ENCODE measurements at regions not wholly inside any gene's neighbourhood (a gene's known extent, or its start where the extent isn't known, plus 50 kb on each side); places are given as distances from the start of the nearest gene placed in this dataset.

DNA sequence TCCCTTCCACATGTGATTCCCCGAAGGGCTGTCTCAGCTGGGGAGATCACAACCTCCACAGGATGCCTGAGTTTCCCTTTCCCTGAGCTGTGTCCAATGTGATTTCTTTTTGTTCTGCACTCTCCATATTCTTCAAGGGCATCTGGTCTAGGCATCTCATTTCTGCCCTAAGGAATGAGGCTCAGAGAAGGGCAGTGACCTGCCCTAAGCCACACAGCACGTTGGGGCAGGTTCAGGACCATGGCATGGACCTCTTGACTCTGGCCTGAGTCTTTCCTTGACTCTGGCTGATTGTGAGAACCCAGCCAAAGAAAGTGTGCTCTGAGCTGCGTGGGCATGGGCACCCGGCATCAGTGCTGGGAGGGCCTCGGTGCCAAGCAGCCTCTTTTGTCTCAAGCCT lies 590.3 kb downstream of the PTPRU start:
- H3K4me1 ChIP-seq (ENCODE audit: control insufficient read depth, insufficient read depth, low read length, unreplicated experiment) = no peaks in the 10 kb centered on the region
- no peaks in the 10 kb centered on the region for H3K36me3 ChIP-seq (ENCODE audit: insufficient read depth, low read length)
- H3K27ac ChIP-seq (ENCODE audit: low read depth, low read length) = no peak overlapping the region
- H2AFZ ChIP-seq (ENCODE audit: low read length, unreplicated experiment) = no peak overlapping the region
- H3K4me3 ChIP-seq (ENCODE audit: low read depth, low read length) = no peak overlapping the region
- no peaks in the 10 kb centered on the region for H3K79me2 ChIP-seq (ENCODE audit: control insufficient read depth, insufficient read depth, low read length, unreplicated experiment)
- no peaks in the 10 kb centered on the region for H3K27me3 ChIP-seq (ENCODE audit: insufficient read depth, low read length)

DNA sequence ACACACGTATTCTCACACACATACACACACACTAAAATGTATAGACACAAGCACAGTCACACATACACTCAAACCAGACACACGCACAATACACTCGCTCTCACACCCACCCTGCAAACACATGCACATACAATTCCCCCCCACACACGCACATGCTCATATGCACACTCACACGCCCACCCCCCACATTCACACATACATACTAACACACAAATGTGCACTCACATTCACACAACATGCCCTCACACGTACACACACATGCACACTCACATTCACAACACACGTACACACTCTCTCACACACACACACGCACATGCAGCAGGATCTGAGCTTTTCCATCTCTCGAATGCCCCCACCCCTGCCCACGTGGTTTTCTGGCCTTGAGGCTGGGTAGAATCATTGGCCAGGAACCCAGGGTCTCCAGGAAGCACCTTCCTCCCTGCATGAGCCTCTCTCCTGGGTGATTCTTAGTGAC lies 589.7 kb downstream of the PTPRU start:
- no peaks in the 10 kb centered on the region for H3K4me1 ChIP-seq (ENCODE audit: control insufficient read depth, insufficient read depth, low read length, unreplicated experiment)
- no peak overlapping the region for H3K4me3 ChIP-seq (ENCODE audit: low read depth, low read length)
- no peak overlapping the region for H3K27ac ChIP-seq (ENCODE audit: low read depth, low read length)
- no peaks in the 10 kb centered on the region for H3K79me2 ChIP-seq (ENCODE audit: control insufficient read depth, insufficient read depth, low read length, unreplicated experiment)
- no peaks in the 10 kb centered on the region for H3K27me3 ChIP-seq (ENCODE audit: insufficient read depth, low read length)
- H2AFZ ChIP-seq (ENCODE audit: low read length, unreplicated experiment) = no peak overlapping the region
- no peaks in the 10 kb centered on the region for H3K36me3 ChIP-seq (ENCODE audit: insufficient read depth, low read length)

- Histone ChIP-seq H3K36me3 (ENCODE audit: insufficient read depth, low read length) (no peaks in the 10 kb centered on the region), H3K79me2 (ENCODE audit: control insufficient read depth, insufficient read depth, low read length, unreplicated experiment) (no peaks in the 10 kb centered on the region), H3K27me3 (ENCODE audit: insufficient read depth, low read length) (0 out of 2 replicates have a peak, but pooled peaks cover under 1% of the 10 kb centered on the region), H3K27ac (ENCODE audit: low read depth, low read length) (no peak overlapping the region), H3K4me1 (ENCODE audit: control insufficient read depth, insufficient read depth, low read length, unreplicated experiment) (no peaks in the 10 kb centered on the region), H3K4me3 (ENCODE audit: low read depth, low read length) (no peak overlapping the region), H2AFZ (ENCODE audit: low read length, unreplicated experiment) (no peak overlapping the region)
These were observed 589.1 kb downstream of the PTPRU start for GRCh38 chr1:29825274-29825940.

DNA sequence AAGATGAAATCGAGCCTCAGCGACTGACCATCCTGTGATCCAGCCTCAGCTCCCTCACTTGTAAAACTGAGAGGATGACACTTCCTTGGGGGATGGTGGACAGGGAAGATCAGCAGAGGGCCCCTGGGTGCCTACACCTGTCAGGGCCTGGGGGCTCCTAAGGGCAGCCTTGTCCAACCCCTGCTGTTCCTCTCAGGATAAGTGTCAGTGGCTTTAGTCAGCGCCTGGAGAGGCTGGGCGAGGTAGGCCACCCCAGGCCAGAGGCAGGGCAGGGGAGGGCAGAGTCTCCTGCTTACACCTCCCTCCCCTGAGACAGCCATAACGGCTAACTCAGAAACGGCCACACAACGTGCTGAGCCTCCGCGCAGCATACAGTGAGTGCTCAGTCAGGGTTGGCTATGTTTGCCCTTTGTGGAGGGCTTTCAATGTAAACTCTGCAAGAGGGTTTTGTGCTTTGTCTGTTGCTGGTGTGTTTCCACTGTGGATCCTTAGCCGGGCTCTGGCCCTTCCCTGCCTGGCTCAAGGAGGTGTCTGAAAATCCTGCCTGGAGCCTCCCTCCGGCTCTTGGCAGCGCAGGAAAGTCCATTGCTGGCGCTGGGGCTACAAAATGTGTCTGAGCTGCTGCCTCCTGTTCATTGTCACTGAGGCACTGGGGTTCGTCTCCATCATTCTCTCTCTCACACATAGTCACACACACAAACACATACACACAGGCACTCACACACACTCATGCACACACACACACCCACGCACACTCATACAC lies 588.4 kb downstream of the PTPRU start:
- Histone ChIP-seq H3K27me3 (ENCODE audit: insufficient read depth, low read length) (0 out of 2 replicates have a peak, but pooled peaks cover 3% of the 10 kb centered on the region), H3K36me3 (ENCODE audit: insufficient read depth, low read length) (no peaks in the 10 kb centered on the region), H3K4me3 (ENCODE audit: low read depth, low read length) (no peak overlapping the region), H3K4me1 (ENCODE audit: control insufficient read depth, insufficient read depth, low read length, unreplicated experiment) (no peaks in the 10 kb centered on the region), H3K27ac (ENCODE audit: low read depth, low read length) (no peak overlapping the region), H2AFZ (ENCODE audit: low read length, unreplicated experiment) (no peak overlapping the region), H3K79me2 (ENCODE audit: control insufficient read depth, insufficient read depth, low read length, unreplicated experiment) (no peaks in the 10 kb centered on the region)

GRCh38 chr1:29824025-29824424 lies 587.7 kb downstream of the PTPRU start:
- no peak overlapping the region for H3K4me3 ChIP-seq (ENCODE audit: low read depth, low read length)
- H3K79me2 ChIP-seq (ENCODE audit: control insufficient read depth, insufficient read depth, low read length, unreplicated experiment) = no peaks in the 10 kb centered on the region
- no peaks in the 10 kb centered on the region for H3K4me1 ChIP-seq (ENCODE audit: control insufficient read depth, insufficient read depth, low read length, unreplicated experiment)
- 0 out of 2 replicates have a peak, but pooled peaks cover 3% of the 10 kb centered on the region for H3K27me3 ChIP-seq (ENCODE audit: insufficient read depth, low read length)
- H2AFZ ChIP-seq (ENCODE audit: low read length, unreplicated experiment) = no peak overlapping the region
- no peaks in the 10 kb centered on the region for H3K36me3 ChIP-seq (ENCODE audit: insufficient read depth, low read length)
- H3K27ac ChIP-seq (ENCODE audit: low read depth, low read length) = no peak overlapping the region

DNA sequence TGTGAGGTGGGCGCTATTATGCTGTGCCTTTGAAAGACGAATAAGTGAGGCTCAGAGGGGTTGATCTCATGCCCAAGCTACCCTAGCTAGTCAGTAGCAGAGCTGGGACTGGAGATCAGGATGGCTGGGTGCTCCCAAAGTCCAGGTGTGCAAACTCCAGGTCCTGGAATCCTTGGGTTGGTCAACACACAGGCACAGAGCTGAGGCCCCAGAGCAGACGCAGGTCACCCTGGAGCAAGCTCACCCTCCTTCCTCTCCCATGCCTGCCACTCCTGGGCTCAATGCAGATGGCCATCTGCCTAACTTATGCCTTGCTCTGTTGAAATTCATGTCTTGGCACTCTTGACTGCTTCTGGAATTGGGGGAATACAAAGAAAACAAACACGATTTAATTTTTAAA lies 587.2 kb downstream of the PTPRU start:
- H3K27me3 ChIP-seq (ENCODE audit: insufficient read depth, low read length) = 0 out of 2 replicates have a peak, but pooled peaks cover 3% of the 10 kb centered on the region
- H3K36me3 ChIP-seq (ENCODE audit: insufficient read depth, low read length) = no peaks in the 10 kb centered on the region
- H2AFZ ChIP-seq (ENCODE audit: low read length, unreplicated experiment) = no peak overlapping the region
- no peaks in the 10 kb centered on the region for H3K4me1 ChIP-seq (ENCODE audit: control insufficient read depth, insufficient read depth, low read length, unreplicated experiment)
- no peaks in the 10 kb centered on the region for H3K79me2 ChIP-seq (ENCODE audit: control insufficient read depth, insufficient read depth, low read length, unreplicated experiment)
- H3K4me3 ChIP-seq (ENCODE audit: low read depth, low read length) = no peak overlapping the region
- no peak overlapping the region for H3K27ac ChIP-seq (ENCODE audit: low read depth, low read length)

- no peaks in the 10 kb centered on the region for H3K79me2 ChIP-seq (ENCODE audit: control insufficient read depth, insufficient read depth, low read length, unreplicated experiment)
- H2AFZ ChIP-seq (ENCODE audit: low read length, unreplicated experiment) = no peak overlapping the region
- H3K4me1 ChIP-seq (ENCODE audit: control insufficient read depth, insufficient read depth, low read length, unreplicated experiment) = no peaks in the 10 kb centered on the region
- no peak overlapping the region for H3K4me3 ChIP-seq (ENCODE audit: low read depth, low read length)
- no peaks in the 10 kb centered on the region for H3K36me3 ChIP-seq (ENCODE audit: insufficient read depth, low read length)
- H3K27me3 ChIP-seq (ENCODE audit: insufficient read depth, low read length) = 0 out of 2 replicates have a peak, but pooled peaks cover 3% of the 10 kb centered on the region
- H3K27ac ChIP-seq (ENCODE audit: low read depth, low read length) = no peak overlapping the region
These were observed 585.3 kb downstream of the PTPRU start for GRCh38 chr1:29821605-29822004.

- Histone ChIP-seq H3K4me3 (ENCODE audit: low read depth, low read length) (no peak overlapping the region), H3K36me3 (ENCODE audit: insufficient read depth, low read length) (no peaks in the 10 kb centered on the region), H3K27me3 (ENCODE audit: insufficient read depth, low read length) (0 out of 2 replicates have a peak, but pooled peaks cover 3% of the 10 kb centered on the region), H3K27ac (ENCODE audit: low read depth, low read length) (no peak overlapping the region), H3K79me2 (ENCODE audit: control insufficient read depth, insufficient read depth, low read length, unreplicated experiment) (no peaks in the 10 kb centered on the region), H2AFZ (ENCODE audit: low read length, unreplicated experiment) (no peak overlapping the region), H3K4me1 (ENCODE audit: control insufficient read depth, insufficient read depth, low read length, unreplicated experiment) (no peaks in the 10 kb centered on the region)
These were observed 584.1 kb downstream of the PTPRU start for GRCh38 chr1:29820401-29820800.

DNA sequence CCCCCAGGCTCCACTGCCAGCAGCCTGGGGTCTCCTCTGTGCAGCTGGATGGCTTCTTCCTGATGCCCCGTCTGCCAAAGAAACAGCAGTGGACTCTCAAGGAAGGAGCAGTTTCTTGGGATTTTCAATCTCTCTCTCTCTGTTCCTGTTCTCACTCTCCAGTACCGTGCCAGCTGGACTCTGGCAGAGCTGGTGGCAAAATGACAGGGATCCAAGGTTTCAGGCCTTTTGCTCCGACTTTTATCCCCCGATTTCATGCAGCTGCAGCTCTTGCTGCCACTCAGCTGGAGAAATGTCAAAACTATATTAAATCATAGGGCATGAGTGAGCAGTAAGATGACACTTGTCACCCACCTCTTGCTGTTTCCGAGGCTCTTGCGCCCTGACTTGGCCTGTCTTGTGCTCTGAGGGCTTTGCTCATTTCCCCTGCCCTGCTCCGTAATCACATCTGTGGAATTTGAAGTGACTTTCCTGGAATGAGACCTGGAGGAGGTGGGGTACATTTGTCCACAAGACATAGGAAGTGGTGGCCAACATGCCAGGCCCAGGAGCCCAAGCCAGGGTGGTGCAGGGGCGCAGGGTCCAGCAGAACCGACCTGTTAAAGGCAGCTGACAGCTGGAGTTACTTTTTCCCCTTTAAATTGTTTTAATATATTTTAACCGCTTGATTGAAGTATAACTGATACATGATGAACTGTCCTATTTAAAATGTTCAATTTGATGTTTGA lies 576.2 kb downstream of the PTPRU start:
- no peak overlapping the region for H3K27ac ChIP-seq (ENCODE audit: low read depth, low read length)
- H2AFZ ChIP-seq (ENCODE audit: low read length, unreplicated experiment) = no peak overlapping the region
- H3K36me3 ChIP-seq (ENCODE audit: insufficient read depth, low read length) = no peaks in the 10 kb centered on the region
- H3K27me3 ChIP-seq (ENCODE audit: insufficient read depth, low read length) = no peaks in the 10 kb centered on the region
- H3K4me1 ChIP-seq (ENCODE audit: control insufficient read depth, insufficient read depth, low read length, unreplicated experiment) = no peaks in the 10 kb centered on the region
- H3K4me3 ChIP-seq (ENCODE audit: low read depth, low read length) = no peak overlapping the region
- no peaks in the 10 kb centered on the region for H3K79me2 ChIP-seq (ENCODE audit: control insufficient read depth, insufficient read depth, low read length, unreplicated experiment)

DNA sequence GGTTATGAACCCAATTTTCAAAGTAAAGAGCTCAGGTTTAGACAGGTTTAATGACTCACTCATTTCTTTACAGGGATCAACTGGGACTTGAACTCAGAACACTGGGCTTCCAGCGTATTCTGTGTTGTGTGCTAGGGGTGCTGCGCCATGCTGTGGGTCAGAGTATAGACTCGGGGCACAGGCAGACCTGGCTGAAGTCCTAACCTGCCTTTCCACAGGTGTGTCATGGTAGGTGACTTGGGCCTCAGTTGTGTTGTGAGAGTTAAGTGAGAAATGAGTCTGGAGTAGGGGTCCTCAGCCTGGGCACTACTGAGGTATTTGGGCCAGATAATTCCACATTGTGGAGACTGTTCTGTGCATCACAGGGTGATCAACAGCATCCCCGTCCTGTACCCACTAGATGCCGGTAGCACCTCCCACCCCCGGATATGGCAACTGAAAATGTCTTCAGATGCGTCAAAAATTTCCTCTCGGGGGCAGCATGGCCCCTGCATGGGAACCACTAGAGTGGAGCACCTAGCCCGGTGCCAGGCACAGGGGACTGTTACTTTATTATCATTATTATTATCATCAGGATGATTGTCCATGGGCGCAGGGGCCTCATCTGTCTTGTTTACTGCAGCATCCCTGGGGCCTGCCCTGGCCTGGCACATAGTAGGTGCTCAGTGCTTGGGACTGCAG lies 575.5 kb downstream of the PTPRU start:
- no peaks in the 10 kb centered on the region for H3K79me2 ChIP-seq (ENCODE audit: control insufficient read depth, insufficient read depth, low read length, unreplicated experiment)
- H3K27me3 ChIP-seq (ENCODE audit: insufficient read depth, low read length) = no peaks in the 10 kb centered on the region
- no peak overlapping the region for H2AFZ ChIP-seq (ENCODE audit: low read length, unreplicated experiment)
- H3K4me3 ChIP-seq (ENCODE audit: low read depth, low read length) = no peak overlapping the region
- no peak overlapping the region for H3K27ac ChIP-seq (ENCODE audit: low read depth, low read length)
- no peaks in the 10 kb centered on the region for H3K4me1 ChIP-seq (ENCODE audit: control insufficient read depth, insufficient read depth, low read length, unreplicated experiment)
- no peaks in the 10 kb centered on the region for H3K36me3 ChIP-seq (ENCODE audit: insufficient read depth, low read length)

Measured in ACC112 (cell line).